Fibroblast of lung (primary cell): ENCODE measurements at regions not wholly inside any gene's neighbourhood (a gene's known extent, or its start where the extent isn't known, plus 50 kb on each side); places are given as distances from the start of the nearest gene placed in this dataset.
A peak's percentile ranks its signal among the peaks of the same experiment; 100 is the strongest.

Source experiments
- DNase-seq, 2 donors: peaks; one replicate each; pipeline versions ENCODE4 v3.0.0 to v3.0.0-alpha.2; 2010; ENCODE audit warnings: low read depth in 2 of 2
- H2AFZ ChIP-seq: 2 replicates; pipeline ENCODE4 v1.5.1; 2012; ENCODE audit warnings: low read length, control low read depth, inconsistent platforms
- H3K27ac ChIP-seq: 2 replicates; pipeline ENCODE4 v1.5.1; 2011; ENCODE audit warnings: low read length, control low read depth; ENCODE audit not compliant: insufficient read depth
- H3K27me3 ChIP-seq: 2 replicates; pipeline ENCODE4 v1.5.1; 2011; ENCODE audit warnings: mild to moderate bottlenecking, low read length; ENCODE audit not compliant: control insufficient read depth, insufficient read depth
- H3K36me3 ChIP-seq: 2 replicates; pipeline ENCODE4 v1.5.1; 2011; ENCODE audit warnings: low read length; ENCODE audit not compliant: control insufficient read depth, insufficient read depth
- H3K4me1 ChIP-seq: 2 replicates; pipeline ENCODE4 v1.5.1; 2011; ENCODE audit warnings: low read length; ENCODE audit not compliant: control insufficient read depth, insufficient read depth; ENCODE audit errors: extremely low read depth
- H3K4me2 ChIP-seq: 2 replicates; pipeline ENCODE4 v1.5.1; 2011; ENCODE audit warnings: low read length, control low read depth; ENCODE audit not compliant: insufficient read depth; ENCODE audit errors: extremely low read depth
- H3K4me3 ChIP-seq, 4 experiments: fragments of 200-600 bp in 1 of 4; sonication (generic) in 1 of 4; replicated peaks in 1 of 4; 2 replicates each; pipeline ENCODE4 v1.5.1; 2011 to 2016; ENCODE audit warnings: low read length in 4 of 4, low read depth in 3 of 4, mild to moderate bottlenecking in 3 of 4, control low read depth in 2 of 4, inconsistent platforms in 1 of 4, mixed read lengths in 1 of 4; ENCODE audit not compliant: insufficient read depth in 1 of 4; ENCODE audit errors: control extremely low read depth in 1 of 4
- H3K79me2 ChIP-seq: 2 replicates; pipeline ENCODE4 v1.5.1; 2012; ENCODE audit warnings: mild to moderate bottlenecking, low read length, inconsistent platforms; ENCODE audit not compliant: control insufficient read depth, insufficient read depth
- H3K9ac ChIP-seq: 2 replicates; pipeline ENCODE4 v1.5.1; 2011; ENCODE audit warnings: mild to moderate bottlenecking, low read length, control low read depth; ENCODE audit not compliant: insufficient read depth
- H3K9me3 ChIP-seq: 2 replicates; pipeline ENCODE4 v1.5.1; 2012; ENCODE audit warnings: low read depth, low read length; ENCODE audit not compliant: control insufficient read depth, insufficient read depth
- H4K20me1 ChIP-seq: 2 replicates; pipeline ENCODE4 v1.5.1; 2011; ENCODE audit warnings: low read length; ENCODE audit not compliant: control insufficient read depth, insufficient read depth; ENCODE audit errors: extremely low read depth
- EZH2 ChIP-seq: IDR thresholded peaks from 2 replicates; pipeline ENCODE4 v1.5.1; 2012; ENCODE audit warnings: low read length, control low read depth, mild to moderate bottlenecking; ENCODE audit errors: missing control alignments
- TF ChIP-seq, protein P1 (sequence below), 2 donors: IDR thresholded peaks in 1 of 2; conservative IDR thresholded peaks in 1 of 2; 1 replicate in 1 of 2; 2 replicates in 1 of 2; pipeline ENCODE4 v1.5.1; 2011 to 2012; ENCODE audit warnings: low read length in 2 of 2, control low read depth in 1 of 2, inconsistent platforms in 1 of 2, low read depth in 1 of 2, mild to moderate bottlenecking in 1 of 2

GRCh38 chrX:109943740-109944092, 59.2 kb upstream of the TMEM164 start:
- H3K79me2 ChIP-seq, result no peaks in the 10 kb centered on the region
- TF ChIP-seq, protein P1, sequence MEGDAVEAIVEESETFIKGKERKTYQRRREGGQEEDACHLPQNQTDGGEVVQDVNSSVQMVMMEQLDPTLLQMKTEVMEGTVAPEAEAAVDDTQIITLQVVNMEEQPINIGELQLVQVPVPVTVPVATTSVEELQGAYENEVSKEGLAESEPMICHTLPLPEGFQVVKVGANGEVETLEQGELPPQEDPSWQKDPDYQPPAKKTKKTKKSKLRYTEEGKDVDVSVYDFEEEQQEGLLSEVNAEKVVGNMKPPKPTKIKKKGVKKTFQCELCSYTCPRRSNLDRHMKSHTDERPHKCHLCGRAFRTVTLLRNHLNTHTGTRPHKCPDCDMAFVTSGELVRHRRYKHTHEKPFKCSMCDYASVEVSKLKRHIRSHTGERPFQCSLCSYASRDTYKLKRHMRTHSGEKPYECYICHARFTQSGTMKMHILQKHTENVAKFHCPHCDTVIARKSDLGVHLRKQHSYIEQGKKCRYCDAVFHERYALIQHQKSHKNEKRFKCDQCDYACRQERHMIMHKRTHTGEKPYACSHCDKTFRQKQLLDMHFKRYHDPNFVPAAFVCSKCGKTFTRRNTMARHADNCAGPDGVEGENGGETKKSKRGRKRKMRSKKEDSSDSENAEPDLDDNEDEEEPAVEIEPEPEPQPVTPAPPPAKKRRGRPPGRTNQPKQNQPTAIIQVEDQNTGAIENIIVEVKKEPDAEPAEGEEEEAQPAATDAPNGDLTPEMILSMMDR (conservative IDR thresholded peaks at IDR 0.05 in 1 of 2, IDR thresholded peaks at IDR 0.05 in 1 of 2; ENCODE audit: low read depth in 1 of 2, low read length in 2 of 2), result no peak
- no peak for TF ChIP-seq EZH2
- no peaks in the 10 kb centered on the region for H3K4me1 ChIP-seq
- no peak overlapping the region for H3K27ac ChIP-seq
- no peaks in the 10 kb centered on the region for H3K36me3 ChIP-seq
- H3K27me3 ChIP-seq, result no peaks in the 10 kb centered on the region
- H3K4me3 ChIP-seq, result no peak overlapping the region
- DNase-seq, result no peak
- peaks cover 2% of the 10 kb centered on the region for H4K20me1 ChIP-seq
- H2AFZ ChIP-seq, result no peak overlapping the region
- no peak overlapping the region for H3K4me2 ChIP-seq
- no peak overlapping the region for H3K9ac ChIP-seq
- H3K9me3 ChIP-seq, result no peaks in the 10 kb centered on the region

GRCh38 chrX:109952050-109952449, 50.9 kb upstream of the TMEM164 start:
- DNase-seq, result peak in 1 of 2 donors; percentile 20

GRCh38 chrX:109952985-109953905, 49.7 kb upstream of the TMEM164 start:
- Histone ChIP-seq H2AFZ (no peak overlapping the region), H3K9ac (no peak overlapping the region), H3K36me3 (no peaks in the 10 kb centered on the region), H3K27me3 (no peaks in the 10 kb centered on the region), H3K4me3 (no peak overlapping the region), H3K27ac (no peak overlapping the region), H3K4me2 (no peak overlapping the region), H3K79me2 (no peaks in the 10 kb centered on the region), H3K4me1 (no peaks in the 10 kb centered on the region), H3K9me3 (no peaks in the 10 kb centered on the region), H4K20me1 (no peaks in the 10 kb centered on the region)
- no peak for DNase-seq
- TF ChIP-seq EZH2, result no peak
- TF ChIP-seq, protein P1 (conservative IDR thresholded peaks at IDR 0.05 in 1 of 2, IDR thresholded peaks at IDR 0.05 in 1 of 2; ENCODE audit: low read depth in 1 of 2, low read length in 2 of 2), result no peak

More at GRCh38 chrX:109952050-109952449, 50.9 kb upstream of the TMEM164 start:
- H3K4me1 ChIP-seq, result no peaks in the 10 kb centered on the region
- H3K9ac ChIP-seq, result no peak overlapping the region
- no peaks in the 10 kb centered on the region for H3K9me3 ChIP-seq
- H3K4me2 ChIP-seq, result no peak overlapping the region
- no peaks in the 10 kb centered on the region for H4K20me1 ChIP-seq
- H3K79me2 ChIP-seq, result no peaks in the 10 kb centered on the region
- H3K27ac ChIP-seq, result no peak overlapping the region
- TF ChIP-seq, protein P1 (conservative IDR thresholded peaks at IDR 0.05 in 1 of 2, IDR thresholded peaks at IDR 0.05 in 1 of 2; ENCODE audit: low read depth in 1 of 2, low read length in 2 of 2), result no peak
- TF ChIP-seq EZH2, result no peak
- H2AFZ ChIP-seq, result no peak overlapping the region
- no peak overlapping the region for H3K4me3 ChIP-seq
- no peaks in the 10 kb centered on the region for H3K36me3 ChIP-seq
- no peaks in the 10 kb centered on the region for H3K27me3 ChIP-seq
